SKM-1 (cell line): ENCODE measurements at regions not wholly inside any gene's neighbourhood (a gene's known extent, or its start where the extent isn't known, plus 50 kb on each side); places are given as distances from the start of the nearest gene placed in this dataset.

Experiments
- DNase-seq: peaks from one replicate; lab custom pipeline; 2025; ENCODE audit not compliant: unreplicated experiment; lab: John Stamatoyannopoulos, UW

DNA sequence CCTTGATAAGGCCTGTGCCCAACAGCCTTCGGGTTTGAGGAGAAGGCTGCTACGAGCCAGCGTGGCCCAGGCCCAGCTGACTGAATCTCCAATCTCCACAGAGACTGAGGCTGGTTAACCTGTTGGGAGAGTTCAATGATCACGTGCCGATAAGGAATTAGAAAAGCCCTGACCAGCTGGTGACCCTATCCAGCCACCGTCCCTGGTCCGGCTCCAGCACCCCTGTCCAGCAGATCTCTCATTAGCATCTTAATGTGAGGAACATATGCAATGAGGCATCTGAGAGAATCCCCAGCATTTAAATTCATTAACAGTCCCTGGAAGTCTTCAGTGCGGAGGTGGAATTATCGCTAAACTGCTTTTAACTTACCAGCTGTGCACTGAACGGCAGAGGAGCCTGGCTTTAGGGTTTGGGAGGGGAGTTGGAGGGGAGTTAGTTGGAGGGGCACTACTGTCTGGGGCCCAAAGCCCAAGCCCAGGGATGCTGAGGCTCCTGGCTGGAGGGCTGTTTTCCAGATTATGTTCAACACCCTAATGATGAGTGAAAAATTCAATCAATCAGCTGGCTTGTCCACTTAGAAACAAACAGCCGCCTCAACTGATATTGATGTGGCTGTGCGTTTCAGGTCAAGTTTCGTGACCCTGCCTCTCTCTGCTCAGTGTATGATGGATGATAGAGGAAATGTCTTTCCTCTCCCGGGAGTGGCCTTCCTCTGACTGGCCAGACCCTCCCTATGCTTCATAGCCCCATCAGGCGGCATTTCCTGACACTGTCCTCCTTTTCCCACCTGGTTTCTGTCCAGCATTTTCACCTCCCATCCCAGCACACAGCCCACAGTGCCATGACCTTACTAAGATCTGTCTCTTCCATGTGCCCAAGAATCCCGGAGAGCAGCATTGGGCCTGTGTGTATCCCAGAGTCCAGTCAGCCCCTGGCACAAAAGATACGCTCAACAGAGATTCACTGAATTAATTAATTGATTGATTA, 184.5 kb downstream of the CCT6B start:
- no peak for DNase-seq

- no peak for DNase-seq
Observed at GRCh38 chr17:34773036-34773435, 188.2 kb downstream of the CCT6B start.

GRCh38 chr17:34771891-34772290, 189.4 kb downstream of the CCT6B start:
- DNase-seq = no peak

- no peak for DNase-seq
Observed at GRCh38 chr17:34770586-34770985, 190.7 kb downstream of the CCT6B start.

DNA sequence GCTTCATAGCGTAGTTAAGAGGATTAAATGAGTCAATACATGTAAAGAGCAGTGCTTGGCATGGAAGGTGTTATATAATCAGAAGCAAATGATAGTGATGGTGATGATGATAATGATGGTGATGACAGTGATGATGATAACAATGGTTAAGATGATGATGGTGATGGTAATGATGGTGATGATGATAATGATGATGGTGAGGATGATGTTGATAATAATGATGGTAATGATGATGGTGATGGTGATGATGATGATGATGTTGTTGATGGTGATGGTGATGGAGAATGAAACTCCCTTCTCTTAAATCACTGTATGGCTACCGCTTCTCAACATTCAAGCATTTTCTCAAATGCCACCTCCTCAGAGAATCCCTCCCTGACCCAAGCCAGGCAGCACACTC, 190.5 kb downstream of the TMEM132E start:
- no peak for DNase-seq

DNA sequence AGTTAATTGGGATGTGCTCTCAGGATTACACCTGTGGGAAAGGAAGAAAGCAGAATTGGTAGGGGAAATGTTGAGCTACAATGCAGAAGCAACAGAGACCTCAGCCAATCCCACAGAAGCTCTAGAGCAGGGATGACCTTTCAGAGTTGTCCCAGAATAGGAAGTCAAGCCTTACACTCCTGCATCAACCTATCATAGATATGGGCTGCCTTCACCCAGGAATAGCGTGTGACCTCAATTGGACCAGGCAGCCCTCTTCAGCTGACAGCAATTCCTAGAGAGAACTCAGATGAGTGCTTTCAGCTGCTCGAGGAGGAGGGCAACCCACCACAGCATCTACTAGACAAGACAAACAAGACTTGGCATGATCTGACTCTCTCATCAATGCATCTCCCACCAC, 189.7 kb downstream of the TMEM132E start:
- DNase-seq = no peak

- no peak for DNase-seq
Observed at GRCh38 chr17:34765291-34765690, 185.9 kb downstream of the TMEM132E start.

DNA sequence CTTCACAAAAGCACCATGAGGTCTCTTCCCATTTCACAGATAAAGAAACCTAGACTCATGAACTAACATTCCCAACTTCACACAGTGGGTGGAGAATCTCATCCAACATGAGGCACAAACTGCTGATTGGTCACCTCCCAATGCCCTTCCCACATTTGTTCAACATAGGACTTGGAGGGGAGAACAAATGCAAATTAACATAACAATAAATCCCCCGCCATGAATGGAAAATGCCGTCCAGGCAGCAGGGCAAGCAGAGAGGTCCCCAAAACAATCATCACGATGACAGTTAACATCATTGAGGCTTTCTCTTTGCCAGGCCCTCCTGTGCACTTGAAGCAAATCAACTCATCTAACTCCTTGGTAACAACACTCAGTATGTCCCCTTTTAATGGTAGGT, 185.3 kb downstream of the TMEM132E start:
- no peak for DNase-seq

- DNase-seq = no peak
Observed at GRCh38 chr17:34763728-34764665, 184.6 kb downstream of the TMEM132E start.

DNA sequence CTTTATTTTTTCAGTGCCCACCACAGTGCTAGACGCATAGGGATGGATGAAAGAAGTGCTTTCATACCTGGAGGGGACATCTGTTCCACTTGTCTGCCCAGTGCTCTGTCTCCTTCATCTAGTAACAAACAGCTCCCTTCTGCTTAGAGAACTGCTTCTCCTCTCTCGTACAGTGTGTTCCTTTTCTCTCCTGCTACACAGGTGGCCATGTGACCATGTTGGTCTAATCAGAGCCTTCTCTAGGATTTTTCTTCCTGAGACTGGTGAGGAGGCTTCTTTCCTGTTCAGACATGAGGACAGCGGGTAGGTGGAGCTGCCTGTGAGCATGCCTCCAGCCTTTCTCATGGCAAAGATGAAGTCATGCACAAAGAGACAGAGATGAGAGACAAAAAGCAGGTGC, 182.7 kb downstream of the TMEM132E start:
- DNase-seq = no peak

DNA sequence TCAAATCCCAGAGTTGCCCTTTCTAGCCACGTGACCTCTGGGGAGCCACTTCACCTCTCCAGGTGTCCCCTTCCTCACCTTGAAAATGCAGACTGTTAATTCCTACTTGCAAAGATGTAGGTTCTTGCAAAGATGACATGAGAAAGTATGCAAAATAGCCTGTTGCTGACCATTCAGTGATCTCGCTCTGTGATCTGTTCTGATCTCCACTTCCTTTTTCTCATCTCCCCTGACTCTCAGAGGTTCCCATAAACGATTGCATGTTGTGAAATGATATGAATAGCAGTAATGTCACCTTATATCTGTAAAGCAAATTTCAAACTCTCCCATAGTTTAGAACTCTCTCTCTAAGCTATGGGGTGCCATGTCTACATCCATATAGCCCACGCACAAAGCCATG, 182.3 kb downstream of the TMEM132E start:
- no peak for DNase-seq

DNA sequence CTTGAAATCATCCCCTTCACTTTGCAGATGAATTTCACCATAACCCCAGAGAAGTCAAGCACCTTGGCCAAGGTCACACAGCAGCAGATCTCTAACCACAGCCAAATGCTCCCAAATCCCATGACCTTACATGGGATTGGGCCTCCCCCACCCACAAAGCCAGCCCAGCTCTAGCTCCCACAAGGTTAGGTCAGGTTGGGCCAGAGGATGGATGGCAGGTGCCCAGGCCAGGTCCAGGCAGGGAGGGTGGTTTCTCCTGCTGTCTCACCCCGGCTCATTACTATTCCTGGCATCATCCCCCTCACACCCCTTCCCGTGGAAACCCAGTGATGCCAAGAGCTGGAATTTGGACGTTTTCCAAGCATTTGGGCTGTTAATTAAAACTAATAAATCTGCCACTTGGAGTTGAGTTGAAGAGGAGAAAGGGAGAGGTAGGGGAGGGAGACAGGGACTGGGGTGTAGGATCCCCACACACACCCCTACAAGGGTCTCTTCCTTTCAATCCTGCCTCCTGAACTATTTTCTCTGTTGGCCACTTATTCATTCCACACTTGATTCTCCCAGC, 181.6 kb downstream of the TMEM132E start:
- no peak for DNase-seq

DNA sequence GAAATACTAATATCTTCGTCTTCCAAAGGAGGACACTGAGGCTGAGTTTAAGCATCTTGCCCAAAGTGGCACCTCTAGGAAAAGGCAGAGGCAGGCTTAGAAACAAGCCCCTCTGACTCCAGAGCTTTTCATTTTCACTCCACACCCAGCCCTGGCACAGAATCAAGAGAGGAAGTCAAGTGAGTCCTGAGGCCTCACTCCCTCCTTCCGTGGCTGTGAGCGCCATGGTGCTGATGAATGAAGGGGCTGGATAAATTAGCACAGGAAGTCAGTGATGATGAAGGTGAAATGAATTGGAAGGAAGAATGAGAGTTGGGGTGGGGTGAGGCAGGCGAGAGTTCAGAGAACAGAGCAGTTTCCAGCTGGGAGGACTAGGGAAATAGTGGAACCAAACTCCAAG, 179.3 kb downstream of the TMEM132E start:
- DNase-seq = no peak

- DNase-seq = no peak
Observed at GRCh38 chr17:34758316-34758715, 178.9 kb downstream of the TMEM132E start.

DNA sequence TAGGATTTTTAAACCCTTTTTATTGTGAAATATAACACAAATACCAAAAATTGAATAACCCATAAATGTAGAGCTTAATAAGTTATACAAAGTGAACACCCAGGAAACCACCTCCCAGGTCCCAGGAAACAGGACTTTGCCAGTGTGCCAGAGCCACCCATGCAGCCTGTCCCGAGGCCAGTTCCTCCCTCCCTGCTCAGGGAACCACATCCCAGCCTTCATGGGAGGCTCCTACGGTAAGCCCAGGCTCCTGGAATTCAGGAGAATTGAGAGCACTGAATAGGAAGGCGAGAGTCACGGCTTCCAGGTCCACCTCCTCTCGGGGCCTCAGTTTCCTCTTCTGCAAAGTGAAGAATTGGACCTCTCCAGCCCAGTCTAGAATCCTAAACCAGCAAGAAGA, 178.2 kb downstream of the TMEM132E start:
- no peak for DNase-seq

DNA sequence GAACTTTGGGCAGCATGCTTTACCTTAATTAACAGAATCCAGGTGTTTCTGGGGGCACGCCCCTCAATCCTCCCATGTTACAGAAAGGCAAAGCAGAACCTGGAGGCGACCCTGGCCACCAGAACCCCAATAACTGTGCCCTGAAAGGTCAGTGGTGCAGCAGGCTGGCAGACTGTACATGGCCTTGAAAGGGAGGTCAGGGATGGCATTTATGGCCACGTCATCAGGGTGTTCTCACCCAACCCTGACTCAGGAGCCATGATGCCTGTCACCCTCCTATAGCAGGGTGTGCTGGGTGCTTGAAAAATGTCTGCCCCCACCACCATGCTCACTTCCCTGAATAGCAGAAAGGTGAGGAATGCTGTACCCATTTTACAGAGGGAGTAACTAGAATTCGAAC, 177.7 kb downstream of the TMEM132E start:
- DNase-seq = no peak

GRCh38 chr17:34756637-34757021, 177.2 kb downstream of the TMEM132E start:
- no peak for DNase-seq

DNA sequence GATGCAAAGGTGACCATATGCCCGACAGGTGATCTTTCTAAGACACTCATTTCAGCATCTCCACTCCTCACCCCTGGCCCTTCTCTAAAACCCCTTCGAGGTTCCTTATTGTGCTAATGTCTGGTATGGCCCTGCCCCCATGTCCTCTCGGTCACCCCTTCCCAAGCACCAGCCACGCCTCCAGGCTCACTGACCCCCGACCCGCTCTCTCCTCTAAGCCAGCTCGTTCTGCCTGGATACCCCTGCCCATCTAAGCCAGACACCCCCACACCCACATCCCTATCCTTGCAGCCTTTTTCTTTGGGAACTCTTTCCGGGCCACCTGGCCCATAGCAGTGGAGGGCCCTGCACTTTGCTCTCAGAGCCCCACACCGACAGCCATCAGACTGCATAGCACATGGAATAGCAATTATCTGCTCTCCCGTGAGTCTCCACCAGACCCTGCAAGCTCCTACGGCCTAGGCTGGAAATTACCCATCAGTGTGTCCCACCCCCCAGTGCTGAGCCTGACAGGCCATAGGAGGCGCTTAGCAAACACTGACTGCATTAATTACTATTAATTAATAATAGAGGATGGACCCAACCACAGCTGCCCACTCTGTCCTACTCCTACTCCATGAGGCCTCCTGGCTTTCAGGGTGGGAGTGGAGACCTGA, 176.7 kb downstream of the TMEM132E start:
- DNase-seq = no peak

DNA sequence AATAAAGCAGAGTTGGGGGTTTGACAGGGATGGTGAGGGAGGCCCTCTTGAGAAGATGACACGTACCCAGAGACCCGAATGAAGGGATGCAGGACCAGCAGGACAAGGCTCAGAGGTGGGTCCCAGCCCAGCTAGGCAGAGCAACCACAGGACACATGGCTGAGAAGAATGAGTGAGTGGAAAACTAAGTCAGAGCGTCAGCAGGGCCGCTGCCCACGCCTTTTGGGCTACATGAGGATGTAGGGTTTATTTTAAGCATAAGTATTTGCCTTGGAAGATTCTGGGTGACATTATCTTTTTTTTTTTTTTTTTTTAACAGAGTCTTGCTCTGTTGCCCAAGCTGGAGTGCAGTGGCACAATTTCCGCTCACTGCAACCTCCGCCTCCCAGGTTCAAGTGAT, 176.0 kb downstream of the TMEM132E start:
- DNase-seq = no peak

GRCh38 chr17:34750004-34750403, 170.6 kb downstream of the TMEM132E start:
- no peak for DNase-seq

DNA sequence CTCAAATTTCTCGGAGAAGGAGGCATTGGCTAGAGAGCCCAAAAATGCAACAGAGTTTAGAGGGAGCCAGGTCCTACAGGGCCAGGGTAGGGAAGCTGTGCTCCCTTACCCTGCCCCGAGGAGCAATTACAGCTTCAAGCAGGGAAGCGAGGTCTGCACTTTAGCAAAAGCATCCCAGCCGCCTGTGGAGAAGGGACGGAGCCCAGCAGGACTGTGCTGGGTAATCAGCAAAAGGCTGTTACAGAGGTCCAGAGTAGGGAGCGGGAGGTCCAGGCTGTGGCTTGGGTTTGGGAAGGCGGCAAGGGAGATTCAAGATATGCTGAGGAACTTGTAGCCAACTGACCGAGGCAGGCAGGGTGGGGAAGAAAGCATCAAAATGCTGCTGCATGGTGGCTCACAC, 162.6 kb downstream of the TMEM132E start:
- DNase-seq = no peak
